ENCODE measurements at regions not wholly inside any gene's neighbourhood (a gene's known extent, or its start where the extent isn't known, plus 50 kb on each side); places are given as distances from the start of the nearest gene placed in this dataset.

GRCh38 chr6:137305691-137306090 lies 86.5 kb upstream of the IFNGR1 start:
- TF ChIP-seq, protein P1, sequence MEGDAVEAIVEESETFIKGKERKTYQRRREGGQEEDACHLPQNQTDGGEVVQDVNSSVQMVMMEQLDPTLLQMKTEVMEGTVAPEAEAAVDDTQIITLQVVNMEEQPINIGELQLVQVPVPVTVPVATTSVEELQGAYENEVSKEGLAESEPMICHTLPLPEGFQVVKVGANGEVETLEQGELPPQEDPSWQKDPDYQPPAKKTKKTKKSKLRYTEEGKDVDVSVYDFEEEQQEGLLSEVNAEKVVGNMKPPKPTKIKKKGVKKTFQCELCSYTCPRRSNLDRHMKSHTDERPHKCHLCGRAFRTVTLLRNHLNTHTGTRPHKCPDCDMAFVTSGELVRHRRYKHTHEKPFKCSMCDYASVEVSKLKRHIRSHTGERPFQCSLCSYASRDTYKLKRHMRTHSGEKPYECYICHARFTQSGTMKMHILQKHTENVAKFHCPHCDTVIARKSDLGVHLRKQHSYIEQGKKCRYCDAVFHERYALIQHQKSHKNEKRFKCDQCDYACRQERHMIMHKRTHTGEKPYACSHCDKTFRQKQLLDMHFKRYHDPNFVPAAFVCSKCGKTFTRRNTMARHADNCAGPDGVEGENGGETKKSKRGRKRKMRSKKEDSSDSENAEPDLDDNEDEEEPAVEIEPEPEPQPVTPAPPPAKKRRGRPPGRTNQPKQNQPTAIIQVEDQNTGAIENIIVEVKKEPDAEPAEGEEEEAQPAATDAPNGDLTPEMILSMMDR (IDR thresholded peaks at IDR 0.05): no peak
- no peak for TF ChIP-seq POLR2A (IDR thresholded peaks at IDR 0.05)

Data from Peyer's patch (tissue), 4 donors.